Fibroblast of pulmonary artery (primary cell): ENCODE measurements at regions not wholly inside any gene's neighbourhood (a gene's known extent, or its start where the extent isn't known, plus 50 kb on each side); places are given as distances from the start of the nearest gene placed in this dataset.

ENCODE experiments used
- DNase-seq: peaks from one replicate; pipeline ENCODE4 v3.0.0-alpha.2; 2010; ENCODE audit warnings: low read depth
- H3K4me3 ChIP-seq: replicated peaks from 2 replicates; pipeline ENCODE4 v1.5.1; 2011; ENCODE audit warnings: low read depth, mild to moderate bottlenecking, control low read depth, low read length, moderate library complexity
- TF ChIP-seq, protein P1 (sequence below): IDR thresholded peaks from 2 replicates; pipeline ENCODE4 v1.5.1; 2011; ENCODE audit warnings: mild to moderate bottlenecking, control low read depth, low read length, inconsistent platforms; ENCODE audit errors: missing control alignments

- no peak overlapping the region for H3K4me3 ChIP-seq
- TF ChIP-seq, protein P1, sequence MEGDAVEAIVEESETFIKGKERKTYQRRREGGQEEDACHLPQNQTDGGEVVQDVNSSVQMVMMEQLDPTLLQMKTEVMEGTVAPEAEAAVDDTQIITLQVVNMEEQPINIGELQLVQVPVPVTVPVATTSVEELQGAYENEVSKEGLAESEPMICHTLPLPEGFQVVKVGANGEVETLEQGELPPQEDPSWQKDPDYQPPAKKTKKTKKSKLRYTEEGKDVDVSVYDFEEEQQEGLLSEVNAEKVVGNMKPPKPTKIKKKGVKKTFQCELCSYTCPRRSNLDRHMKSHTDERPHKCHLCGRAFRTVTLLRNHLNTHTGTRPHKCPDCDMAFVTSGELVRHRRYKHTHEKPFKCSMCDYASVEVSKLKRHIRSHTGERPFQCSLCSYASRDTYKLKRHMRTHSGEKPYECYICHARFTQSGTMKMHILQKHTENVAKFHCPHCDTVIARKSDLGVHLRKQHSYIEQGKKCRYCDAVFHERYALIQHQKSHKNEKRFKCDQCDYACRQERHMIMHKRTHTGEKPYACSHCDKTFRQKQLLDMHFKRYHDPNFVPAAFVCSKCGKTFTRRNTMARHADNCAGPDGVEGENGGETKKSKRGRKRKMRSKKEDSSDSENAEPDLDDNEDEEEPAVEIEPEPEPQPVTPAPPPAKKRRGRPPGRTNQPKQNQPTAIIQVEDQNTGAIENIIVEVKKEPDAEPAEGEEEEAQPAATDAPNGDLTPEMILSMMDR, result no peak
- no peak for DNase-seq
These were observed 293.4 kb upstream of the PTGER4 start for GRCh38 chr5:40386289-40386688.

DNA sequence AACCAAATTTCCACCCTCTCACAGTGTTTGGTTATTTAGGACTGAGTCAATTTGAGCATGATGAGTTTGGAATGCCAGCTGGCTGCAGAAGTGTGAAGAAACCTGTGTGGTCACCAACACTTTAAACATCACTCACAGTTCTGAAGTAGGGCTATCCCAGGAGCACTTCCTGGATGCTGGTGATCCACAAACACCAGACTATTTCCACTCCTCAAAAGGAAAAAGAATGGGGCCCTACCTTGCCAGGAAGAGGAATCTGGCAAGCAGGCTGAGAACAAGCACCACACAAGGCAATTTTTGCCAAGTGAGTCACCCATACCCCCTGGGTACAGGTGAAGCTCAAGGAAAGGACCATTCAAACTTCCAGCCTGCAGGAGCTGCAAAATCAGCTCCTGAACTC is 294.2 kb upstream of the PTGER4 start:
- DNase-seq, result no peak
- no peak overlapping the region for H3K4me3 ChIP-seq
- TF ChIP-seq, protein P1, result no peak

DNA sequence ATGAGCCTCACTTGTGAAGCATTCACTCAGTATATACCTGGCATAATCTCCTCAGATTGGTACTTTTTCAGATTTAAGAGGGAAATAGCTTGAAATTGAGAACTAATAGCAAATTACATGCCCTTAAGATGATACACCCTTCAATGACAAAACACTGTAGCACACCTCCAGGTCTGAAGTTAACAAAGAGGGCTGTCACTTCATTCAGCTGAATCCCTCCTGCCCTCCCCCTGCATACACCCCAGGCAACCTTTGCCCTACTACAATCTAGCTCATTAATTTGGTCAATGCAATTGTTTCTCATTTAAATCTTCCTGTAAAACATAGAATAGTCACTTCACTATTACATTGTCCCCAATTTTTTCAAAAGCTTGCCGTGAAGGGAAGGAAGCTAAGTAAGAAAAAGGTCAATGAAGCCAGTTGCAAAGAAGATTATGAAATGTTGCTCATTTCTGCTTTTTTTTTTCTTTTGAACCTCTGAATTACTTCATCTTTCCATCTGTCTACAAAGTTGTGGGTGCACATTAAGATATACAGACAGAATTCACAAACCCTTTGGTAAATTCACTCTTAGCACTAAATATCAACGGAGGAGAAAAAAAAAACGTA is 294.8 kb upstream of the PTGER4 start:
- TF ChIP-seq, protein P1, result no peak
- H3K4me3 ChIP-seq, result no peak overlapping the region
- DNase-seq, result no peak

DNA sequence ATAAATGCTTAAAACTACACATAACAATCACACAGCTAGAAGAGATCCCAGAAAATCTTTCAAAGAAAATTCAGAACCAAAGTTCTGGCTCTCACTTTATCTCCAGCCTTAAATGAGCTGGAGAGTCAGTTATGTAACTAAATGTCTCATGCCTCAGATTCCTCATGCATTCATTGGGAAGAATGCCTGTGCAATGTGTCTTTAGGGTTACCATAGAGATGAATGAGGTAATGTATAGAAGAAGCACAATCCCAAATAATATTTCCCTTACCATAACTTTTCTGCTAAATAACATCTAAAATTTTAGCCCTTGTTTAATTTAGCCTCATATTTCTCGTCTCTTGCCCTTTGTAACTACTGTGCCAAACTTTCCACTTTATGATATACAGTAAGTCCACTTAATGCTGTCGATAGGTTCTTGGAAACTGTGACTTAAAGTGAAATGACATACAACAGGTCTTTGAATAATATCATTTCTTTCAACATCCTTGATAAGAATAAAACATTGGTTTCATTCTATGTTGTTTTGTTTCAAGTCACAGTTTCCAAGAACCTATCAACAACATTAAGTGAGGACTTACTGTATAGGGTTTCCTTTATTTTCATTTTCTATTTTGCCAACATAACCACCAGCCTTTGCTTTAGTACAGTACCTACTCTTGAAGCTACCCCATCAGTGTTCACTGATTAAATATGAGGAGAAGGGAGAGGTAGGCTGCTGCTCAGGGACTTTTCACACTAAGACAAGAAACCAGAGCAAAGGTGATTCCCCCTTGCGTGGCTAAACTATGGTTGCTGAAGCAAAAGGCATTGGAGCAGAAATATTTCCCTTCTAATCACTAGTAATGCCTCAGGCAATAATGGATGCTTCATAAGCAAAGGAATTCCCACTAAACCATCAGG is 295.7 kb upstream of the PTGER4 start:
- TF ChIP-seq, protein P1, result no peak
- H3K4me3 ChIP-seq, result no peak overlapping the region
- DNase-seq, result peak; percentile 64

DNA sequence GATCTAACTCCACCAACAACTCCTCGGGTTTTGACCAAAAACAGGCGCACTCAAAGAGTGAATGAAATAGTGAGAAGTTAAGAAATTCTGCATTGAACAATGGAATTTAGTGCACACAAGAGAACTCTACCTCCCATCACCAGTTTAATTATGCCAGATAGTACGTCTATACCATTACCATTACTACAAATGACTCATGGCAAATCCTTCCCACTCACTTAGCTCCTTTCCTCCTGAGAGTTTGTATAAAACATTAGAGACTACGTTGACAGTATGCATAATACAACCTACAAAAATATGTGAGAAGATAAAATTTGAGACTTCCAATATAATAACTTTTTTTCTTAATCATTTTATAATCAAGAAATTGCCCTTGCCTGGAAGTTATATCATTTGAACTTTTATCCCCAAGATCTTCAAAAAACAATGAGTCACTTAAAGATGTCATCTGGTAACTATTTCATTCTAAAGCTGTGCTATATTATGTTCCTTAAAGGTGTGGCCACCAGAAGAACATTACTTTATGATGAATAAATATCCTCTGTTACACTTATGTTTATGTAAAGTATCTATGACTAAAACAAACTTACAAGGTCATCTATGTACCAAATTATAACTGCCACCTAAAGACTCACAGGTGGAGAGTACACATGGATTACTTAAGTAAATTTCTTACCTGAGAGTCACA is 297.9 kb upstream of the PTGER4 start:
- TF ChIP-seq, protein P1, result no peak
- no peak for DNase-seq

GRCh38 chr5:40381016-40381415 is 298.7 kb upstream of the PTGER4 start:
- TF ChIP-seq, protein P1, result no peak
- DNase-seq, result no peak
- no peak overlapping the region for H3K4me3 ChIP-seq

More for the DNA sequence above, 297.9 kb upstream of the PTGER4 start:
- no peak overlapping the region for H3K4me3 ChIP-seq
